Heart left ventricle (tissue), 16 donors: ENCODE measurements at regions not wholly inside any gene's neighbourhood (a gene's known extent, or its start where the extent isn't known, plus 50 kb on each side); places are given as distances from the start of the nearest gene placed in this dataset.

Experiments used
- ATAC-seq, 4 donors: fragments of 200-7000 bp; cut with Tn5 transposase; one replicate each; pipeline ENCODE4 v1.9.1; 2020 to 2022; ENCODE audit warnings: moderate library complexity in 4 of 4, mild to moderate bottlenecking in 3 of 4, moderate number of reproducible peaks in 1 of 4
- DNase-seq, 5 donors: peaks; one replicate each; pipeline ENCODE4 v3.0.0-alpha.2; 2020
- H3K27ac ChIP-seq, 12 donors: fragments of 200-600 bp; sonication (generic) in 4 of 12; one replicate each; pipeline versions ENCODE4 v1.5.0 to v1.8.0; 2016 to 2022; ENCODE audit warnings: mild to moderate bottlenecking in 2 of 12
- H3K27me3 ChIP-seq, 9 donors: fragments of 200-600 bp; sonication (generic) in 2 of 9; one replicate each; pipeline versions ENCODE4 v1.5.1 to v1.8.0; 2016 to 2022; ENCODE audit warnings: mild to moderate bottlenecking in 3 of 9
- H3K36me3 ChIP-seq, 9 donors: fragments of 200-600 bp; sonication (generic) in 2 of 9; one replicate each; pipeline versions ENCODE4 v1.5.0 to v1.8.0; 2018 to 2022; ENCODE audit warnings: mild to moderate bottlenecking in 2 of 9
- H3K4me1 ChIP-seq, 12 donors: fragments of 200-600 bp; sonication (generic) in 4 of 12; one replicate each; pipeline versions ENCODE4 v1.5.0 to v1.8.0; 2016 to 2022; ENCODE audit warnings: mild to moderate bottlenecking in 3 of 12
- H3K4me3 ChIP-seq, 12 donors: fragments of 200-600 bp; sonication (generic) in 4 of 12; one replicate each; pipeline versions ENCODE4 v1.5.0 to v1.8.0; 2017 to 2022; ENCODE audit warnings: mild to moderate bottlenecking in 9 of 12, moderate library complexity in 4 of 12
- H3K9me3 ChIP-seq, 12 donors: fragments of 200-600 bp; sonication (generic) in 4 of 12; one replicate each; pipeline versions ENCODE4 v1.5.0 to v1.8.0; 2016 to 2022; ENCODE audit warnings: mild to moderate bottlenecking in 1 of 12
- CTCF ChIP-seq, 12 donors: fragments of 200-600 bp; sonication (generic) in 4 of 12; IDR thresholded peaks; one replicate each; pipeline versions ENCODE4 v1.5.0 to v1.8.0; 2018 to 2022; ENCODE audit warnings: antibody characterized with exemption in 12 of 12, mild to moderate bottlenecking in 5 of 12
- POLR2A ChIP-seq, 2 donors: fragments of 450-650 bp; IDR thresholded peaks; one replicate each; pipeline ENCODE4 v1.6.1; 2017; ENCODE audit warnings: antibody characterized with exemption in 2 of 2, mild to moderate bottlenecking in 2 of 2, moderate library complexity in 2 of 2
- WGBS, 4 donors: extraction: QIAGEN DNeasy Blood & Tissue Kit in 2 of 4; methylation state at CpG; one replicate each; pipeline versions ENCODE4 v1.1.5 to v1.1.7; 2013 to 2018; 5-methylcytosine and 5-hydroxymethylcytosine counted together
- intact Hi-C, 10 donors: fragments of 100-400 bp; cut with DNase I; formaldehyde crosslinking; loops; one replicate each; pipeline versions ENCODE4 v1.11.1 to v1.14.2; 2022
- donor health status: ischemic (EF 13 %, LVEDD 7.1; RV severe dilation, severe dysfunction).
- donor health status: healthy with polysubstance abuse.
- donor health status: DM: no; HTN: yes; CAD: no.
- donor health status: DM: no; HTN: no; CAD: no.
- donor health status: ischemic (EF 25% LVEDD 6.9; RV normal size, moderate dysfunction).
- donor health status: ischemic (EF 25% LVEDD 5.7; RV mildly dilated, moderate dysfunction).
- donor health status: healthy.
- donor health status: DM: yes; HTN: yes; CAD: no.
- donor health status: ischemic (EF 35%, LVEDD 5.7; RV mildly dilated, moderate dysfunction).
- donor health status: nonischemic (EF 11% LVEDD 7.7; RV severe dilation, severe dysfunction).
- donor health status: DM: yes; HTN: yes; CAD: no.
- donor health status: PGD.
- donor health status: ischemic (EF 29% LVEDD 5.4; RV normal size, mild dysfunction).
- donor health status: nonischemic (EF 23%, LVEDD 6.1; RV moderate dilation, normal function).

- intact Hi-C loops, result no loop called here
- no peak for DNase-seq
- H3K27me3 ChIP-seq, result no peaks in the 10 kb centered on the region
- H3K36me3 ChIP-seq, result no peaks in the 10 kb centered on the region
- no peak for ATAC-seq
- no peaks in the 10 kb centered on the region for H3K9me3 ChIP-seq
- no peak for TF ChIP-seq POLR2A (IDR thresholded peaks at IDR 0.05)
- no peak for TF ChIP-seq CTCF (IDR thresholded peaks at IDR 0.05)
- no peak overlapping the region for H3K4me3 ChIP-seq
- no peaks in the 10 kb centered on the region for H3K4me1 ChIP-seq
- H3K27ac ChIP-seq, result no peak overlapping the region
These were observed 821.0 kb downstream of the C4orf33 start for GRCh38 chr4:129916991-129917390.

DNA sequence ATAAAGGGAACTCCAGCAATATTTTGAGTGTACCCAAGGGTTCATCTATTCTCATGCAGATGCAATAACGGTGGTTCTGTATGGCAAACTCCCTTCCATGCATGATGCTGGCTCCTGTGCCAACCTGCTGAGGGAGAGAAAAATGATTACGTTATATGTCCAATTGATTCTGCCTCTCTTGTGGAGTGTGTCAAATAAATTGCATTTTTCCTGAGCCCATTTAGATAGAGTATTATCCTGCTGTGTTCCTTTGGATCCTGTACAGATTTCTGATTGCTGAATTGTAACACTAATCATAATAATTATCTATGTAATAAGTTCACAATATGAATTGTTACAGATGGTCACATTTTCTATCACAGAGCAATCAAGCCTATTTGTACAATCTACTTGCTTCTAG lies 821.7 kb downstream of the C4orf33 start:
- H3K36me3 ChIP-seq, result no peaks in the 10 kb centered on the region
- H3K4me3 ChIP-seq, result no peak overlapping the region
- TF ChIP-seq POLR2A (IDR thresholded peaks at IDR 0.05), result no peak
- TF ChIP-seq CTCF (IDR thresholded peaks at IDR 0.05), result no peak
- H3K27me3 ChIP-seq, result no peaks in the 10 kb centered on the region
- intact Hi-C loops, result no loop called here
- H3K27ac ChIP-seq, result no peak overlapping the region
- ATAC-seq, result no peak
- DNase-seq, result no peak
- H3K4me1 ChIP-seq, result no peaks in the 10 kb centered on the region
- 83 to 88% (median 86%) methylated on average over 2 of the region's 2 CpGs for WGBS, 4 donors
- no peaks in the 10 kb centered on the region for H3K9me3 ChIP-seq

DNA sequence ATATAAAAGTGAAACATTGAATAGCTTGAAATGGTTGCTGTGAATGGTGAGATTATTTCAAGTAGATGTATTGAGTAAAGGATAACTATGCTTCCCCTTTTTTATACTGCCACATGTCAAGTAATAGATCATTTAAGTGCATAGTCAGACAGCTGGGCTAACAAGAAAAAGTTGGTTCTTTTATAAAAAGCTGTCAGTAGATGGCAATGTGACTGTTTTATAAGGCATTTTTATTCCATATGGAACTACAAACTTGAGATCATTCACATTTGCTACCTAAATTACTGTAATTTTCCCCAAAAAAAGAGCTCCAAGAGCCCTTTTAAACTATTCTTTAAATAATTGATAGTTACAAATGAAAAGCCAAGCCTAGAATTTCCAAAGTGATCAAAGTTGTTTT lies 831.0 kb downstream of the C4orf33 start:
- DNase-seq, result no peak
- no peaks in the 10 kb centered on the region for H3K9me3 ChIP-seq
- intact Hi-C loops, result no loop called here
- TF ChIP-seq CTCF (IDR thresholded peaks at IDR 0.05), result no peak
- no peak for TF ChIP-seq POLR2A (IDR thresholded peaks at IDR 0.05)
- no peaks in the 10 kb centered on the region for H3K27me3 ChIP-seq
- H3K36me3 ChIP-seq, result no peaks in the 10 kb centered on the region
- no peak overlapping the region for H3K27ac ChIP-seq
- no peaks in the 10 kb centered on the region for H3K4me1 ChIP-seq
- H3K4me3 ChIP-seq, result no peak overlapping the region
- no peak for ATAC-seq

DNA sequence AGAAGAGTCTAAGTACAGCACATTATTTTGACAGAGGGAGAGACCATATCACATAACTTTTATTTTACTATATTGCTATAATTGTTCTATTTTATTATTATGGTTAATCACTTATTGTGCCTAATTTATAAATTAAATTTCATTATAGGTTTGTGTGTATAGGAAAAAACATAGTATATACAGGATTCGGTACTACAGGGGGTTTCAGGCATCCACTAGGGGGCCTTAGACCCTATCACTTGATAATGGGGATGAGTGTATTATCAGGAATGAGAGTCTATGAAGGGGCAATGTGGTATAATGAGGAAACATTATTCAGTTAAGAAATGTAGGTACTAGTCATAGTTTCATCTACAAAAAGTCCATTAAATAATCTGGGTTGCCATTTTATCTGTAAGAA lies 833.1 kb downstream of the C4orf33 start:
- Histone ChIP-seq H3K27ac (no peak overlapping the region), H3K9me3 (no peaks in the 10 kb centered on the region), H3K27me3 (no peaks in the 10 kb centered on the region), H3K4me3 (no peak overlapping the region), H3K36me3 (no peaks in the 10 kb centered on the region), H3K4me1 (no peaks in the 10 kb centered on the region)
- TF ChIP-seq POLR2A (IDR thresholded peaks at IDR 0.05), result no peak
- TF ChIP-seq CTCF (IDR thresholded peaks at IDR 0.05), result peak in 2 of 12 donors; percentile 10 to 18
- intact Hi-C loops, result no loop called here
- ATAC-seq (no peak), DNase-seq (no peak)
- WGBS, 4 donors, result 54 to 61% (median 58%) methylated on average over 1 of the region's 1 CpG
